HUES6 (cell line): ENCODE measurements at regions not wholly inside any gene's neighbourhood (a gene's known extent, or its start where the extent isn't known, plus 50 kb on each side); places are given as distances from the start of the nearest gene placed in this dataset.

Source experiments
- H3K27ac ChIP-seq: 2 replicates; pipeline ENCODE4 v1.7.0; 2013; ENCODE audit warnings: low read depth, mild to moderate bottlenecking, low read length, inconsistent platforms
- H3K27me3 ChIP-seq: 2 replicates; pipeline ENCODE4 v1.6.1; 2013; ENCODE audit warnings: low read length; ENCODE audit not compliant: control insufficient read depth, insufficient read depth
- H3K36me3 ChIP-seq: 2 replicates; pipeline ENCODE4 v1.6.1; 2013; ENCODE audit warnings: low read length; ENCODE audit not compliant: control insufficient read depth, insufficient read depth
- H3K4me1 ChIP-seq: 2 replicates; pipeline ENCODE4 v1.6.1; 2013; ENCODE audit warnings: low read length; ENCODE audit not compliant: control insufficient read depth, insufficient read depth
- H3K4me3 ChIP-seq: 2 replicates; pipeline ENCODE4 v1.5.1; 2013; ENCODE audit warnings: low read depth, low read length
- H3K9ac ChIP-seq: one replicate; pipeline ENCODE4 v1.6.1; 2013; ENCODE audit warnings: mild to moderate bottlenecking, low read length
- H3K9me3 ChIP-seq: 2 replicates; pipeline ENCODE4 v1.6.1; 2013; ENCODE audit warnings: low read depth, low read length; ENCODE audit not compliant: control insufficient read depth, insufficient read depth

- Histone ChIP-seq H3K4me1 (no peaks in the 10 kb centered on the region), H3K27me3 (no peaks in the 10 kb centered on the region; the same call in 1 of the 2 replicates), H3K9me3 (peaks cover 28% of the 10 kb centered on the region), H3K36me3 (no peaks in the 10 kb centered on the region), H3K9ac (no peak overlapping the region), H3K4me3 (no peak overlapping the region), H3K27ac (no peak overlapping the region)
These were observed 67.5 kb upstream of the BRD7 start for GRCh38 chr16:50436271-50436670.

GRCh38 chr16:50434872-50435478 is 66.2 kb upstream of the BRD7 start:
- Histone ChIP-seq H3K27ac (no peak overlapping the region), H3K36me3 (no peaks in the 10 kb centered on the region), H3K9ac (no peak overlapping the region)

GRCh38 chr16:50430076-50430475 is 61.3 kb upstream of the BRD7 start:
- H3K27me3 ChIP-seq, result no peaks in the 10 kb centered on the region; the same call in 1 of the 2 replicates
- no peaks in the 10 kb centered on the region for H3K36me3 ChIP-seq
- H3K4me1 ChIP-seq, result no peaks in the 10 kb centered on the region; the same call in 1 of the 2 replicates
- no peak overlapping the region for H3K9ac ChIP-seq
- H3K4me3 ChIP-seq, result no peak overlapping the region
- H3K9me3 ChIP-seq, result peaks cover 5% of the 10 kb centered on the region; the same call in 1 of the 2 replicates
- H3K27ac ChIP-seq, result no peak overlapping the region

More at GRCh38 chr16:50434872-50435478, 66.2 kb upstream of the BRD7 start:
- no peaks in the 10 kb centered on the region for H3K4me1 ChIP-seq
- no peak overlapping the region for H3K4me3 ChIP-seq
- peaks cover 16% of the 10 kb centered on the region for H3K9me3 ChIP-seq
- H3K27me3 ChIP-seq, result no peaks in the 10 kb centered on the region; the same call in 1 of the 2 replicates

- Histone ChIP-seq H3K27ac (no peak overlapping the region), H3K4me3 (no peak overlapping the region), H3K4me1 (no peaks in the 10 kb centered on the region; the same call in 1 of the 2 replicates), H3K9ac (no peak overlapping the region), H3K9me3 (peaks cover 5% of the 10 kb centered on the region; the same call in 1 of the 2 replicates), H3K36me3 (no peaks in the 10 kb centered on the region), H3K27me3 (no peaks in the 10 kb centered on the region)
These were observed 60.0 kb upstream of the BRD7 start for GRCh38 chr16:50428742-50429141.

- Histone ChIP-seq H3K4me1 (no peaks in the 10 kb centered on the region; the same call in 1 of the 2 replicates), H3K36me3 (no peaks in the 10 kb centered on the region), H3K9me3 (peaks cover 5% of the 10 kb centered on the region; the same call in 1 of the 2 replicates), H3K27ac (no peak overlapping the region), H3K4me3 (no peak overlapping the region), H3K27me3 (no peaks in the 10 kb centered on the region), H3K9ac (no peak overlapping the region)
These were observed 59.3 kb upstream of the BRD7 start for GRCh38 chr16:50428116-50428515.

- no peaks in the 10 kb centered on the region; the same call in 1 of the 2 replicates for H3K4me1 ChIP-seq
- peaks cover 5% of the 10 kb centered on the region; the same call in 1 of the 2 replicates for H3K9me3 ChIP-seq
- H3K4me3 ChIP-seq, result no peak overlapping the region
- no peak overlapping the region for H3K27ac ChIP-seq
- no peaks in the 10 kb centered on the region for H3K36me3 ChIP-seq
- H3K27me3 ChIP-seq, result no peaks in the 10 kb centered on the region
- H3K9ac ChIP-seq, result no peak overlapping the region
These were observed 58.3 kb upstream of the BRD7 start for GRCh38 chr16:50427107-50427506.

GRCh38 chr16:50425648-50426047 is 56.9 kb upstream of the BRD7 start:
- H3K27ac ChIP-seq, result no peak overlapping the region
- H3K9me3 ChIP-seq, result peaks cover 12% of the 10 kb centered on the region; the same call in 1 of the 2 replicates
- no peaks in the 10 kb centered on the region for H3K27me3 ChIP-seq
- no peak overlapping the region for H3K4me3 ChIP-seq
- H3K36me3 ChIP-seq, result no peaks in the 10 kb centered on the region
- H3K9ac ChIP-seq, result no peak overlapping the region
- no peaks in the 10 kb centered on the region; the same call in 1 of the 2 replicates for H3K4me1 ChIP-seq

GRCh38 chr16:50425044-50425443 is 56.3 kb upstream of the BRD7 start:
- Histone ChIP-seq H3K4me3 (no peak overlapping the region), H3K36me3 (no peaks in the 10 kb centered on the region), H3K9me3 (peaks cover 14% of the 10 kb centered on the region; the same call in 1 of the 2 replicates), H3K27ac (no peak overlapping the region), H3K27me3 (no peaks in the 10 kb centered on the region), H3K9ac (no peak overlapping the region), H3K4me1 (no peaks in the 10 kb centered on the region; the same call in 1 of the 2 replicates)

GRCh38 chr16:50422926-50423325 is 54.1 kb upstream of the BRD7 start:
- no peaks in the 10 kb centered on the region for H3K36me3 ChIP-seq
- no peak overlapping the region for H3K9ac ChIP-seq
- no peaks in the 10 kb centered on the region for H3K27me3 ChIP-seq
- H3K4me1 ChIP-seq, result no peaks in the 10 kb centered on the region; the same call in 1 of the 2 replicates
- H3K4me3 ChIP-seq, result no peak overlapping the region
- H3K27ac ChIP-seq, result no peak overlapping the region
- peaks cover 27% of the 10 kb centered on the region; the same call in 1 of the 2 replicates for H3K9me3 ChIP-seq

GRCh38 chr16:50419116-50419515 is 50.3 kb upstream of the BRD7 start:
- Histone ChIP-seq H3K4me3 (no peak overlapping the region), H3K36me3 (no peaks in the 10 kb centered on the region), H3K27ac (no peak overlapping the region), H3K9ac (no peak overlapping the region), H3K4me1 (no peaks in the 10 kb centered on the region), H3K27me3 (no peaks in the 10 kb centered on the region), H3K9me3 (peaks cover 39% of the 10 kb centered on the region; the same call in 1 of the 2 replicates)
